WTC11 (cell line): ENCODE measurements at regions not wholly inside any gene's neighbourhood (a gene's known extent, or its start where the extent isn't known, plus 50 kb on each side); places are given as distances from the start of the nearest gene placed in this dataset.

Source experiments
- FOXJ3 ChIP-seq: sonication (generic); formaldehyde crosslinking; IDR thresholded peaks from 2 replicates; pipeline ENCODE4 v1.9.0; 2021; ENCODE audit warnings: missing genetic modification reagents, mild to moderate bottlenecking, borderline replicate concordance
- SP1 ChIP-seq: sonication (generic); formaldehyde crosslinking; conservative IDR thresholded peaks from 2 replicates; pipeline ENCODE4 v1.8.1; 2022; ENCODE audit warnings: missing genetic modification reagents

DNA sequence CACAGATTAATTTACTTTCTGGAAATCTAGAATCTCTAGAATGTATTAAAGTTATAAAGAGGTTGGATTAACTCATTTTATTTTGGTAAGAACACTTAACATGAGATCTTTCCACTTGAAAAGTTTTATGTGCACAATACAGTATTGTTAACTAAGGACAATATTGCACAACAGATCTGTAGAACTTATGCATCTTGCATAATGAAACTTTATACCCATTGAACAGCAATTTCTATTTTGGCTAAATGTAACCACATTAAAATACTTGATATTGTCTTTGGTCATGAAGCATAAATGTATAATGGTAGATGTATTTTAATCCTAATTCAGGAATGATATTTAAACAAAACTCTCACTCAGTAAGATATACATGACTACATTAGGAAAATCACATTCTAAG, 203.8 kb downstream of the SNX19 start:
- TF ChIP-seq SP1 (CRISPR knock-in tag) (no peak), FOXJ3 (CRISPR knock-in tag) (no peak)
